Amygdala (tissue), 56 donors: ENCODE measurements at regions not wholly inside any gene's neighbourhood (a gene's known extent, or its start where the extent isn't known, plus 50 kb on each side); places are given as distances from the start of the nearest gene placed in this dataset.

Experiments
- DNase-seq, 56 donors: peaks; one replicate each; lab custom pipeline; 2025; lab: John Stamatoyannopoulos, UW

- peak in 30 of 56 donors; percentile 2 to 61 (median 16) for DNase-seq
These were observed 110.5 kb downstream of the ASCL4 start for GRCh38 chr12:107884769-107885694.

GRCh38 chr12:107888789-107889188, 114.3 kb downstream of the ASCL4 start:
- no peak for DNase-seq

GRCh38 chr12:107891967-107892366, 117.5 kb downstream of the ASCL4 start:
- no peak for DNase-seq

- no peak for DNase-seq
These were observed 120.1 kb downstream of the ASCL4 start for GRCh38 chr12:107894589-107894988.

GRCh38 chr12:107895966-107896365, 121.5 kb downstream of the ASCL4 start:
- DNase-seq: no peak

GRCh38 chr12:107900588-107900987, 126.1 kb downstream of the ASCL4 start:
- DNase-seq: no peak

- DNase-seq: peak in 23 of 56 donors; percentile 3 to 47 (median 20)
These were observed 129.0 kb downstream of the ASCL4 start for GRCh38 chr12:107903341-107904061.

GRCh38 chr12:107906707-107907106, 132.2 kb downstream of the ASCL4 start:
- DNase-seq: no peak

- DNase-seq: peak in 39 of 56 donors; percentile 2 to 67 (median 20)
These were observed 138.0 kb downstream of the ASCL4 start for GRCh38 chr12:107912421-107913004.

- no peak for DNase-seq
These were observed 140.0 kb downstream of the ASCL4 start for GRCh38 chr12:107914460-107914977.

- peak in 7 of 56 donors; percentile 1 to 16 (median 3) for DNase-seq
These were observed 143.7 kb downstream of the ASCL4 start for GRCh38 chr12:107917912-107918800.

GRCh38 chr12:107921062-107921461, 146.6 kb downstream of the ASCL4 start:
- DNase-seq: no peak

GRCh38 chr12:107925125-107925524, 150.6 kb downstream of the ASCL4 start:
- no peak for DNase-seq

GRCh38 chr12:107929436-107929835, 154.9 kb downstream of the ASCL4 start:
- peak in 3 of 56 donors; percentile 2 to 37 (median 7) for DNase-seq

GRCh38 chr12:107931761-107932160, 157.3 kb downstream of the ASCL4 start:
- DNase-seq: no peak

- no peak for DNase-seq
These were observed 163.9 kb downstream of the ASCL4 start for GRCh38 chr12:107938446-107938845.

GRCh38 chr12:107948391-107948945, 174.0 kb downstream of the ASCL4 start:
- DNase-seq: no peak

- DNase-seq: no peak
These were observed 176.5 kb downstream of the ASCL4 start for GRCh38 chr12:107951024-107951423.

- no peak for DNase-seq
These were observed 173.0 kb upstream of the WSCD2 start for GRCh38 chr12:107955966-107956643.
